PC-9 (cell line): ENCODE measurements at regions not wholly inside any gene's neighbourhood (a gene's known extent, or its start where the extent isn't known, plus 50 kb on each side); places are given as distances from the start of the nearest gene placed in this dataset.

ENCODE experiments used
- BruUV-seq: library from RNA; stranded (reverse); fragments of 400-500 nt; replicated peaks from 2 replicates; lab custom pipeline; 2021; lab: Mats Ljungman, UMichigan
- CTCF ChIA-PET: fragments of 300-600 bp; sonication (Branson Sonifier 250); formaldehyde crosslinking; loops from one replicate; lab custom pipeline; 2022; ENCODE audit warnings: antibody characterized with exemption; lab: Charles Lee
- POLR2A ChIA-PET: fragments of 300-600 bp; sonication (Branson Sonifier 250); formaldehyde crosslinking; loops from one replicate; lab custom pipeline; 2022; ENCODE audit warnings: antibody characterized with exemption; ENCODE audit not compliant: unreplicated experiment; lab: Charles Lee
- DNase-seq, 2 experiments: peaks; one replicate each; pipeline versions ENCODE4 v3.0.0 to v3.0.0-alpha.2; 2015 to 2022; ENCODE audit warnings: mixed read lengths in 1 of 2
- H2AFZ ChIP-seq: fragments of 200-600 bp; sonication (generic); 2 replicates; pipeline ENCODE4 v1.8.1; 2017; ENCODE audit warnings: antibody characterized with exemption
- H3F3A ChIP-seq: fragments of 200-600 bp; sonication (generic); 2 replicates; pipeline ENCODE4 v1.8.1; 2017; ENCODE audit warnings: antibody characterized with exemption, mild to moderate bottlenecking, low read depth; ENCODE audit not compliant: insufficient read depth
- H3K27ac ChIP-seq: fragments of 200-600 bp; sonication (generic); 2 replicates; pipeline ENCODE4 v1.6.1; 2016; ENCODE audit warnings: mixed run types
- H3K27me3 ChIP-seq: fragments of 200-600 bp; sonication (generic); 2 replicates; pipeline ENCODE4 v1.6.1; 2016; ENCODE audit warnings: low read depth, mixed run types; ENCODE audit not compliant: insufficient read depth
- H3K36me3 ChIP-seq: fragments of 200-600 bp; sonication (generic); 2 replicates; pipeline ENCODE4 v1.6.1; 2016; ENCODE audit warnings: low read depth, mixed run types
- H3K4me1 ChIP-seq: fragments of 200-600 bp; sonication (generic); replicated peaks from 2 replicates; pipeline ENCODE4 v1.6.1; 2016; ENCODE audit warnings: mixed run types; ENCODE audit not compliant: insufficient read depth
- H3K4me2 ChIP-seq: fragments of 200-600 bp; sonication (generic); 2 replicates; pipeline ENCODE4 v1.6.1; 2017; ENCODE audit warnings: mixed run types
- H3K4me3 ChIP-seq: fragments of 200-600 bp; sonication (generic); 2 replicates; pipeline ENCODE4 v1.6.1; 2016; ENCODE audit warnings: mixed run types
- H3K79me2 ChIP-seq: fragments of 200-600 bp; sonication (generic); 2 replicates; pipeline ENCODE4 v1.6.1; 2017; ENCODE audit warnings: low read depth, mixed run types
- H3K9me2 ChIP-seq: fragments of 200-600 bp; sonication (generic); 2 replicates; pipeline ENCODE4 v1.8.1; 2017; ENCODE audit warnings: mild to moderate bottlenecking; ENCODE audit not compliant: insufficient read depth
- H3K9me3 ChIP-seq: fragments of 200-600 bp; sonication (generic); 2 replicates; pipeline ENCODE4 v1.8.1; 2016; ENCODE audit warnings: low read depth; ENCODE audit not compliant: insufficient read depth
- H4K20me1 ChIP-seq: fragments of 200-600 bp; sonication (generic); 2 replicates; pipeline ENCODE4 v1.8.1; 2017; ENCODE audit not compliant: insufficient read depth
- CTCF ChIP-seq: fragments of 200-600 bp; sonication (generic); conservative IDR thresholded peaks from 2 replicates; pipeline ENCODE4 v1.6.1; 2017; ENCODE audit warnings: mixed run types, antibody characterized with exemption, mild to moderate bottlenecking, moderate library complexity
- EZH2 ChIP-seq: fragments of 200-600 bp; sonication (generic); IDR thresholded peaks from 2 replicates; pipeline ENCODE4 v1.8.0; 2017; ENCODE audit warnings: antibody characterized with exemption, low read depth
- intact Hi-C: fragments of 100-400 bp; cut with micrococcal nuclease; formaldehyde crosslinking; loops from one replicate; pipeline ENCODE4 v1.10.0; 2022; ENCODE audit not compliant: unreplicated experiment

GRCh38 chr15:47460795-47461573 lies 256.3 kb upstream of the SEMA6D start:
- H3K9me2 ChIP-seq: no peaks in the 10 kb centered on the region
- no peaks in the 10 kb centered on the region for H3K36me3 ChIP-seq
- no peaks in the 10 kb centered on the region for H3K27me3 ChIP-seq
- intact Hi-C loops: no loop called here
- H3K4me1 ChIP-seq: no peaks in the 10 kb centered on the region
- BruUV-seq: no TSS peak
- TF ChIP-seq CTCF: no peak
- no peak for TF ChIP-seq EZH2
- H3F3A ChIP-seq: no peaks in the 10 kb centered on the region
- H2AFZ ChIP-seq: no peak overlapping the region
- H3K4me3 ChIP-seq: no peak overlapping the region
- no peaks in the 10 kb centered on the region for H3K9me3 ChIP-seq
- ChIA-PET POLR2A (no interaction called here), CTCF (no interaction called here)
- DNase-seq: no peak
- H3K27ac ChIP-seq: no peak overlapping the region
- no peaks in the 10 kb centered on the region for H4K20me1 ChIP-seq
- no peak overlapping the region for H3K4me2 ChIP-seq
- H3K79me2 ChIP-seq: no peaks in the 10 kb centered on the region

- Histone ChIP-seq H3K4me3 (no peak overlapping the region), H3K36me3 (no peaks in the 10 kb centered on the region), H3F3A (no peaks in the 10 kb centered on the region), H3K27ac (no peak overlapping the region), H3K4me1 (no peaks in the 10 kb centered on the region), H3K4me2 (no peak overlapping the region), H4K20me1 (no peaks in the 10 kb centered on the region), H2AFZ (no peak overlapping the region), H3K9me3 (no peaks in the 10 kb centered on the region), H3K9me2 (no peaks in the 10 kb centered on the region), H3K27me3 (no peaks in the 10 kb centered on the region), H3K79me2 (no peaks in the 10 kb centered on the region)
- TF ChIP-seq EZH2: no peak
- no peak for TF ChIP-seq CTCF
- ChIA-PET CTCF (no interaction called here), POLR2A (no interaction called here)
- BruUV-seq: no TSS peak
- intact Hi-C loops: no loop called here
- no peak for DNase-seq
Measured at GRCh38 chr15:47461652-47462141, 255.6 kb upstream of the SEMA6D start.

- CTCF ChIA-PET: no interaction called here
- no peak for DNase-seq
Measured at GRCh38 chr15:47466357-47466756, 250.9 kb upstream of the SEMA6D start.

More at GRCh38 chr15:47466357-47466756, 250.9 kb upstream of the SEMA6D start:
- Histone ChIP-seq H3K27me3 (no peaks in the 10 kb centered on the region), H3K9me2 (no peaks in the 10 kb centered on the region), H3F3A (no peaks in the 10 kb centered on the region), H3K27ac (no peak overlapping the region), H2AFZ (no peak overlapping the region), H3K79me2 (no peaks in the 10 kb centered on the region), H3K4me3 (no peak overlapping the region), H4K20me1 (no peaks in the 10 kb centered on the region), H3K4me1 (no peaks in the 10 kb centered on the region), H3K36me3 (no peaks in the 10 kb centered on the region), H3K9me3 (no peaks in the 10 kb centered on the region), H3K4me2 (no peak overlapping the region)
- no TSS peak for BruUV-seq
- intact Hi-C loops: no loop called here
- TF ChIP-seq CTCF: no peak
- no peak for TF ChIP-seq EZH2
- POLR2A ChIA-PET: no interaction called here
